GM23248 (cell line): ENCODE measurements at regions not wholly inside any gene's neighbourhood (a gene's known extent, or its start where the extent isn't known, plus 50 kb on each side); places are given as distances from the start of the nearest gene placed in this dataset.
A peak's percentile ranks its signal among the peaks of the same experiment; 100 is the strongest.

Experiments used
- DNase-seq: peaks from one replicate; pipeline ENCODE4 v3.0.0-alpha.2; 2015
- H2AFZ ChIP-seq: fragments of 200-600 bp; sonication (generic); 2 replicates; pipeline ENCODE4 v1.6.1; 2016; ENCODE audit warnings: antibody characterized with exemption
- H3F3A ChIP-seq: fragments of 200-600 bp; sonication (generic); 2 replicates; pipeline ENCODE4 v1.6.1; 2016; ENCODE audit warnings: mild to moderate bottlenecking, antibody characterized with exemption, mixed run types; ENCODE audit not compliant: insufficient read depth
- H3K27ac ChIP-seq: fragments of 200-600 bp; sonication (generic); 2 replicates; pipeline ENCODE4 v1.5.1; 2016; ENCODE audit warnings: mild to moderate bottlenecking
- H3K27me3 ChIP-seq: fragments of 200-600 bp; sonication (generic); replicated peaks from 2 replicates; pipeline ENCODE4 v1.6.1; 2016; ENCODE audit warnings: mild to moderate bottlenecking; ENCODE audit not compliant: insufficient read depth
- H3K36me3 ChIP-seq: fragments of 200-600 bp; sonication (generic); 2 replicates; pipeline ENCODE4 v1.6.1; 2016; ENCODE audit warnings: low read depth, mild to moderate bottlenecking
- H3K4me1 ChIP-seq: fragments of 200-600 bp; sonication (generic); 2 replicates; pipeline ENCODE4 v1.6.1; 2016; ENCODE audit warnings: mild to moderate bottlenecking; ENCODE audit not compliant: insufficient read depth
- H3K4me2 ChIP-seq: fragments of 200-600 bp; sonication (generic); one replicate; pipeline ENCODE4 v1.6.1; 2016; ENCODE audit warnings: mild to moderate bottlenecking; ENCODE audit not compliant: unreplicated experiment
- H3K4me3 ChIP-seq: fragments of 200-600 bp; sonication (generic); 2 replicates; pipeline ENCODE4 v1.5.1; 2016; ENCODE audit warnings: mild to moderate bottlenecking
- H3K79me2 ChIP-seq: fragments of 200-600 bp; sonication (generic); 2 replicates; pipeline ENCODE4 v1.6.1; 2016; ENCODE audit warnings: mild to moderate bottlenecking; ENCODE audit not compliant: insufficient read depth
- H3K9ac ChIP-seq: fragments of 200-600 bp; sonication (generic); 2 replicates; pipeline ENCODE4 v1.6.1; 2016; ENCODE audit warnings: mild to moderate bottlenecking
- H3K9me2 ChIP-seq: fragments of 200-600 bp; sonication (generic); 2 replicates; pipeline ENCODE4 v1.6.1; 2016; ENCODE audit warnings: mixed run types, mild to moderate bottlenecking, moderate library complexity; ENCODE audit not compliant: insufficient read depth
- H3K9me3 ChIP-seq: fragments of 200-600 bp; sonication (generic); one replicate; pipeline ENCODE4 v1.6.1; 2017; ENCODE audit warnings: low read depth
- H4K20me1 ChIP-seq: fragments of 200-600 bp; sonication (generic); 2 replicates; pipeline ENCODE4 v1.6.0; 2016; ENCODE audit not compliant: insufficient read depth
- EZH2 ChIP-seq: fragments of 200-600 bp; sonication (generic); IDR thresholded peaks from 2 replicates; pipeline ENCODE4 v1.6.1; 2018; ENCODE audit warnings: antibody characterized with exemption, mild to moderate bottlenecking; ENCODE audit not compliant: insufficient read depth, poor library complexity, severe bottlenecking
- EZH2phosphoT487 ChIP-seq: fragments of 200-600 bp; sonication (generic); IDR thresholded peaks from 2 replicates; pipeline ENCODE4 v1.6.1; 2018; ENCODE audit warnings: antibody characterized with exemption, moderate library complexity, mild to moderate bottlenecking, low read depth; ENCODE audit not compliant: insufficient read depth
- whole genome bisulfite sequencing, 2 experiments: methylation state at CpG; one replicate each; pipeline ENCODE4 v1.1.6; 2015 to 2017; ENCODE audit warnings: low lambda C conversion rate in 2 of 2, low coverage in 1 of 2; ENCODE audit errors: missing lambda C conversion rate in 2 of 2; 5-methylcytosine and 5-hydroxymethylcytosine counted together
- in situ Hi-C: fragments of 300-500 bp; cut with MboI; formaldehyde crosslinking; loops from 2 replicates; pipeline ENCODE4 v1.15.0; 2020

GRCh38 chr1:105102371-105102770 lies 1352.7 kb downstream of the AMY1C start:
- no peak overlapping the region for H2AFZ ChIP-seq
- H3F3A ChIP-seq = no peaks in the 10 kb centered on the region
- no peak overlapping the region for H3K9ac ChIP-seq
- peaks cover 3% of the 10 kb centered on the region; the same call in 1 of the 2 replicates for H3K9me2 ChIP-seq
- DNase-seq = no peak
- no peak overlapping the region for H3K27ac ChIP-seq
- no peaks in the 10 kb centered on the region for H3K9me3 ChIP-seq
- no peaks in the 10 kb centered on the region for H3K36me3 ChIP-seq
- in situ Hi-C loops = no loop called here
- H3K4me3 ChIP-seq = no peak overlapping the region
- no peaks in the 10 kb centered on the region for H3K4me1 ChIP-seq
- H3K4me2 ChIP-seq = no peak overlapping the region
- H3K27me3 ChIP-seq = no peaks in the 10 kb centered on the region
- H4K20me1 ChIP-seq = no peaks in the 10 kb centered on the region
- TF ChIP-seq EZH2 (no peak), EZH2phosphoT487 (no peak)
- 23 to 28% methylated on average over 3 of the region's 3 CpGs for WGBS, 2 experiments
- H3K79me2 ChIP-seq = no peaks in the 10 kb centered on the region

DNA sequence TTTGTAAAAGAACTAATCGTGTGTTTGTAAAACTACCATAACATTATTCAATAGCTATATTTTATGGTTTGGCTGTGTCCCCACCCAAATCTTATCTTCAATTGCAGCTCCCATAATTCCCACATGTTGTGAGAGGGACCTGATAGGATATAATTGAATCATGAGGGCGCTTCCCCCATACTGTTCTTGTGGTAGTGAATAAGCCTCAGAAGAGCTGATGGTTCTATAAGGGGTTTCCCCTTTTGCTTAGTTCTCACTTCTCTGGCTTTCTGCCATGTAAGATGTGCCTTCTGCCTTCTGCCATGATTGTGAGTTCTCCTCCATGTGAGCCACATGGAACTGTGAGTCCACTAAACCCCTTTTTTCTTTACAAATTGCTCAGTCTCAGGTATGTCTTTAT lies 1372.3 kb downstream of the AMY1C start:
- 10 to 12% methylated on average over 2 of the region's 2 CpGs for WGBS, 2 experiments

DNA sequence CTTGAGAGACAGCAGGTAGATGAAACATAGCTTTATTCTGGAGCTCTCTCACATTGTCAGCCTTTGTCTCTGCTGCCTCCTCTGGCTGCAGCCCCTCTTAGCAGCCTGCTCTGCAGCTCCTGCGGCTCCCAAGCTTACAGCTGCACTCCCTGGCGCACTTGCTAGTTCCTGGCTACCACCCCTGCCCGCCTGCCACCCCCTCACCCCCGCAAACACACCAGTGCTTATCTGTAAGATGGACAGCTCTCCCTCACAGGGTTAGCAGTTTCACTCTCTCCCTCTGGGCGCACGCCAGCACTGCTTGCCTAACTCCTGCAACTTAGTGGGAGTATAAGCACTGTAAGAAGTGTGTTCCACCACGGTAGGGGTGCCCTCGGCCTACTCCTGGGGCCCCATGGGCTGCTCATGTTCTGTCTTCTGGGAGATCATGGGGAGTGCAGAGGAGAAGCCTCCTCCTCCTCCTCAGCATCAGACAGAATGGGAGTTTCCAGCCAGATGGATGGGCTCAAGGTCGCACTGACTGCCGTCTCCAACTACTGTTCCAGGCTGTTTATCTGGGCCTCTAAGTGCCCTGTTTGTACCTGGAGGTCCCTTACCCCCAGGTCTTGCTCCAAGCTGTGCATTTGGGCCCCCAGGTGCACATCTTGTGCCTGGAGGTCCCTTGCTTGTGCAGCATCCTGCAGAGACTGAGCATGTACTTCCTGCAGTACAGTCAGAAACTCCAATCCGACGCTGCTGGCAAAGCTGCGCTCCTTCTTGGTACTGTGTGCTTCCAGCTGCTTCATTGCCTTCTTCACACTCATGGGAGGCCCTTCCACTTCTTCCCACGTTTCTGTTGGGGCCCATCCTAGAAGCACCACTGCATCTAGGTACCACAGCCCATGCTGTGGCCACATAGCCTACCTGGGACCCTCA lies 1388.1 kb downstream of the AMY1C start:
- Histone ChIP-seq H3K4me2 (no peak overlapping the region), H4K20me1 (no peaks in the 10 kb centered on the region), H3K4me1 (no peaks in the 10 kb centered on the region), H3K79me2 (no peaks in the 10 kb centered on the region), H3K36me3 (no peaks in the 10 kb centered on the region), H3K9me3 (no peaks in the 10 kb centered on the region), H3F3A (no peaks in the 10 kb centered on the region), H2AFZ (no peak overlapping the region), H3K27me3 (no peaks in the 10 kb centered on the region), H3K9me2 (no peaks in the 10 kb centered on the region; the same call in 1 of the 2 replicates), H3K9ac (no peak overlapping the region), H3K27ac (no peak overlapping the region), H3K4me3 (no peak overlapping the region)
- in situ Hi-C loops = no loop called here
- TF ChIP-seq EZH2phosphoT487 (no peak), EZH2 (no peak)
- WGBS, 2 experiments = 9 to 12% methylated on average over 14 of the region's 14 CpGs
- DNase-seq = peak; percentile 11

More for the DNA sequence above, 1372.3 kb downstream of the AMY1C start:
- Histone ChIP-seq H3K4me2 (no peak overlapping the region), H3K9me2 (no peaks in the 10 kb centered on the region), H2AFZ (no peak overlapping the region), H3K9me3 (no peaks in the 10 kb centered on the region), H3K79me2 (no peaks in the 10 kb centered on the region), H3K36me3 (no peaks in the 10 kb centered on the region), H3K27me3 (no peaks in the 10 kb centered on the region), H3K4me3 (no peak overlapping the region), H3K27ac (no peak overlapping the region), H4K20me1 (no peaks in the 10 kb centered on the region), H3K4me1 (no peaks in the 10 kb centered on the region), H3F3A (no peaks in the 10 kb centered on the region), H3K9ac (no peak overlapping the region)
- no peak for TF ChIP-seq EZH2
- TF ChIP-seq EZH2phosphoT487 = no peak
- DNase-seq = no peak
- in situ Hi-C loops = no loop called here

- Histone ChIP-seq H2AFZ (no peak overlapping the region), H3K27ac (no peak overlapping the region), H3K9ac (no peak overlapping the region), H3K36me3 (no peaks in the 10 kb centered on the region), H3K9me2 (no peaks in the 10 kb centered on the region; the same call in 1 of the 2 replicates), H3F3A (no peaks in the 10 kb centered on the region), H3K4me1 (no peaks in the 10 kb centered on the region), H3K4me3 (no peak overlapping the region), H3K9me3 (no peaks in the 10 kb centered on the region), H3K4me2 (no peak overlapping the region), H4K20me1 (no peaks in the 10 kb centered on the region), H3K79me2 (no peaks in the 10 kb centered on the region), H3K27me3 (no peaks in the 10 kb centered on the region)
- WGBS, 2 experiments = 2 to 3% methylated on average over 8 of the region's 8 CpGs
- no peak for TF ChIP-seq EZH2
- no peak for TF ChIP-seq EZH2phosphoT487
- in situ Hi-C loops = no loop called here
- DNase-seq = peak; percentile 1
These were observed 1388.8 kb downstream of the AMY1C start for GRCh38 chr1:105138458-105138893.
